ENCODE measurements at regions not wholly inside any gene's neighbourhood (a gene's known extent, or its start where the extent isn't known, plus 50 kb on each side); places are given as distances from the start of the nearest gene placed in this dataset.

DNA sequence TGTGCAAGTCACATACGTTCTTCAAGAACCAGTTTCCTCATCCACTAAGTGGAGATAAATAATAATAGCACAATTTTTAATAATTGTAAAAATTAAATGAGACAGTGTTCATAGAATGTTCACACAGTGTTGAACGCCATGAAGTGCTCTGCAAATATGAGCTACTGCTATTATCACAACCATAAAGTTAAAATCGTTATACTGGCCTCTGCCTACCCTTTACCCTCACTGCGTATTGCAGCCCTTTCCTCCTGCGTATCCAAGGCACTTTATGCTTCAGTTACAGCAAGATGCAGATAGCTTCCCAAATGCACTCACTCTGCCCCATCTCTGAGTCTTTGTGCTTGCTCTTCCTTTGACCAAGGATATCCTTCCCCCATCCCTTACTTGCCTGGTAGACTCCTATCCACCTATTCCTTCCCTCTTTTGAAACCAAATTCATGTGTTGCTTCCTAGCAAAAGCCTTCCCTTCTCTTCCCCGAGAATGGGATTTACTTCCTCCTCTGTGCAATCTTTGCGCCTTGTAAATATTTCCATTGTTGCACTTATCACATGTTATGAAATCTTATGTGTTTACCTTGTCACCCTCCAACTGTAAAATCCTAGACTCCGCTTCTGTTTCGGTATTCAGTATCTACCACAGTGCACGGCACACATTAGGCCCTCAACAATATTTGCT, 196.9 kb downstream of the ADAMTS15 start:
- H3K4me3 Mint-ChIP-seq (ENCODE audit: low read depth, unreplicated experiment), result no peak overlapping the region
- intact Hi-C loops (cut with micrococcal nuclease; ENCODE audit: unreplicated experiment), result no loop called here
- no peak overlapping the region for H3K27ac Mint-ChIP-seq (ENCODE audit: unreplicated experiment)
- DNase-seq, result no peak
- TF ChIP-seq, protein P1, sequence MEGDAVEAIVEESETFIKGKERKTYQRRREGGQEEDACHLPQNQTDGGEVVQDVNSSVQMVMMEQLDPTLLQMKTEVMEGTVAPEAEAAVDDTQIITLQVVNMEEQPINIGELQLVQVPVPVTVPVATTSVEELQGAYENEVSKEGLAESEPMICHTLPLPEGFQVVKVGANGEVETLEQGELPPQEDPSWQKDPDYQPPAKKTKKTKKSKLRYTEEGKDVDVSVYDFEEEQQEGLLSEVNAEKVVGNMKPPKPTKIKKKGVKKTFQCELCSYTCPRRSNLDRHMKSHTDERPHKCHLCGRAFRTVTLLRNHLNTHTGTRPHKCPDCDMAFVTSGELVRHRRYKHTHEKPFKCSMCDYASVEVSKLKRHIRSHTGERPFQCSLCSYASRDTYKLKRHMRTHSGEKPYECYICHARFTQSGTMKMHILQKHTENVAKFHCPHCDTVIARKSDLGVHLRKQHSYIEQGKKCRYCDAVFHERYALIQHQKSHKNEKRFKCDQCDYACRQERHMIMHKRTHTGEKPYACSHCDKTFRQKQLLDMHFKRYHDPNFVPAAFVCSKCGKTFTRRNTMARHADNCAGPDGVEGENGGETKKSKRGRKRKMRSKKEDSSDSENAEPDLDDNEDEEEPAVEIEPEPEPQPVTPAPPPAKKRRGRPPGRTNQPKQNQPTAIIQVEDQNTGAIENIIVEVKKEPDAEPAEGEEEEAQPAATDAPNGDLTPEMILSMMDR (IDR thresholded peaks at IDR 0.05; ENCODE audit: unreplicated experiment), result no peak
- no peaks in the 10 kb centered on the region for H3K4me1 Mint-ChIP-seq (ENCODE audit: low read depth, unreplicated experiment)
- H3K9me3 Mint-ChIP-seq (ENCODE audit: low read depth, unreplicated experiment), result no peaks in the 10 kb centered on the region
- CTCF ChIA-PET, result no interaction called here
- BruUV-seq (replicated peaks), result no TSS peak
- no peaks in the 10 kb centered on the region for H3K36me3 Mint-ChIP-seq (ENCODE audit: insufficient read depth, unreplicated experiment)
- no peaks in the 10 kb centered on the region for H3K27me3 Mint-ChIP-seq (ENCODE audit: unreplicated experiment)

DNA sequence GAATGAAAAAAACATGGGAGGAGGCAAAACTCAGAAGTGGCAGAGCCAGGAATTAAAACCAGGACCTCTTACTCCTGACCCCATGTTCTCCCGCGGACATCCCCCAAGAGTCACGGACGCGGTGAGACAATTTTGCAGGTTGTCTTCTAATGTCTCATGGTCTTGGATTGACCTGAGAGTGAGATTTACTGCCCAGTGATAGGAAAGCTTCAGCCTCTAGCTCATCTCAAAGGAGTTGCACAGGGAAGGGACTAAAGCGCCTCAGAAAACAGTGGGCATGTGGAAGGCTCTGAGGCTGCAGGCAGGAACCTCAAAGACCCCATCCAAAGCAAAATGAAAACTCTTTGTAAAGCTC, 197.4 kb downstream of the ADAMTS15 start:
- no TSS peak for BruUV-seq (replicated peaks)
- no peak overlapping the region for H3K27ac Mint-ChIP-seq (ENCODE audit: unreplicated experiment)
- H3K4me3 Mint-ChIP-seq (ENCODE audit: low read depth, unreplicated experiment), result no peak overlapping the region
- CTCF ChIA-PET, result no interaction called here
- no peaks in the 10 kb centered on the region for H3K36me3 Mint-ChIP-seq (ENCODE audit: insufficient read depth, unreplicated experiment)
- no peaks in the 10 kb centered on the region for H3K9me3 Mint-ChIP-seq (ENCODE audit: low read depth, unreplicated experiment)
- no peaks in the 10 kb centered on the region for H3K27me3 Mint-ChIP-seq (ENCODE audit: unreplicated experiment)
- H3K4me1 Mint-ChIP-seq (ENCODE audit: low read depth, unreplicated experiment), result no peaks in the 10 kb centered on the region
- no peak for DNase-seq
- TF ChIP-seq, protein P1 (IDR thresholded peaks at IDR 0.05; ENCODE audit: unreplicated experiment), result no peak
- intact Hi-C loops (cut with micrococcal nuclease; ENCODE audit: unreplicated experiment), result no loop called here

DNA sequence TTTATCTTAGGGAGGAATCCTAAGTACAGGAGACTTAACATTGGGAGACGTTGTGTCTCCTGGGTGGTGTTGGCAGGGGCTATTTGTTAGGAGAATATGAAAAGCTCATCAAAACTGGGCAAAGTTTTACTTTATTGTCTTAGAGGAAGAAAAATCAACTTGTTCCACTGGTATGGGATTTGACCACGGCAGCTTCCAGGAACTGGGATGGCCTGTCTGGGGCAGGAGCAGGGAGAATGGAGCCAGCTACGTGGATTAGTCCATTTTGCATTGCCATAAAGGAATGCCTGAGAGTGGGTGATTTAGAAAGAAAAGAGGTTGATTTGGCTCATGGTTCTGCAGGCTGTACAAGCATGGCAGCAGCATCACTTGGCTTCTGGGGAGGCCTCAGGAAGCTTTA, 198.4 kb downstream of the ADAMTS15 start:
- Mint-ChIP-seq H3K27ac (ENCODE audit: unreplicated experiment) (no peak overlapping the region), H3K27me3 (ENCODE audit: unreplicated experiment) (no peaks in the 10 kb centered on the region), H3K36me3 (ENCODE audit: insufficient read depth, unreplicated experiment) (no peaks in the 10 kb centered on the region), H3K4me1 (ENCODE audit: low read depth, unreplicated experiment) (no peaks in the 10 kb centered on the region), H3K4me3 (ENCODE audit: low read depth, unreplicated experiment) (no peak overlapping the region), H3K9me3 (ENCODE audit: low read depth, unreplicated experiment) (no peaks in the 10 kb centered on the region)
- no TSS peak for BruUV-seq (replicated peaks)
- DNase-seq, result no peak
- intact Hi-C loops (cut with micrococcal nuclease; ENCODE audit: unreplicated experiment), result no loop called here
- TF ChIP-seq, protein P1 (IDR thresholded peaks at IDR 0.05; ENCODE audit: unreplicated experiment), result no peak
- CTCF ChIA-PET, result no interaction called here

DNA sequence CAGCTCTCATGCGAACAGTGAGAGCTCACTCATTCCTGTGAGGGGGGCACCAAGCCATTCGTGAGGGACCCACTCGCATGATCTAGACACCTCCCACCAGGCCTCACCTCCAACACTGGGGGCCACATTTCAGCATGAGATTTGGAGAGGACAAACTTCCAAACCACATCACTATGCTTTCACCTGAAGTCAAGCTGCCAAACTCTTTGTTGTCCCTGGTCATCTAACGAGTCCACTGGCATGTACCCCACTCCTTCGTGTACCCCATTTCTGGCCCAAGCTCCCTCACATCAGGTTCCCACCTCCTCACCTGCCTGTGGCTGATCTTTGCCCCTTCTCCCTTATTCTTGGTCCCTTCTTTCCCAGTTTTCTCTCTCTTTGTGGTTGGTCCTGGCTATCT, 198.9 kb downstream of the ADAMTS15 start:
- intact Hi-C loops (cut with micrococcal nuclease; ENCODE audit: unreplicated experiment), result no loop called here
- Mint-ChIP-seq H3K27me3 (ENCODE audit: unreplicated experiment) (no peaks in the 10 kb centered on the region), H3K9me3 (ENCODE audit: low read depth, unreplicated experiment) (no peaks in the 10 kb centered on the region), H3K4me1 (ENCODE audit: low read depth, unreplicated experiment) (no peaks in the 10 kb centered on the region), H3K4me3 (ENCODE audit: low read depth, unreplicated experiment) (no peak overlapping the region), H3K27ac (ENCODE audit: unreplicated experiment) (no peak overlapping the region), H3K36me3 (ENCODE audit: insufficient read depth, unreplicated experiment) (no peaks in the 10 kb centered on the region)
- BruUV-seq (replicated peaks), result no TSS peak
- CTCF ChIA-PET, result no interaction called here
- TF ChIP-seq, protein P1 (IDR thresholded peaks at IDR 0.05; ENCODE audit: unreplicated experiment), result no peak
- DNase-seq, result no peak

Measured in Calu3 (cell line).